ENCODE measurements at regions not wholly inside any gene's neighbourhood (a gene's known extent, or its start where the extent isn't known, plus 50 kb on each side); places are given as distances from the start of the nearest gene placed in this dataset.

DNA sequence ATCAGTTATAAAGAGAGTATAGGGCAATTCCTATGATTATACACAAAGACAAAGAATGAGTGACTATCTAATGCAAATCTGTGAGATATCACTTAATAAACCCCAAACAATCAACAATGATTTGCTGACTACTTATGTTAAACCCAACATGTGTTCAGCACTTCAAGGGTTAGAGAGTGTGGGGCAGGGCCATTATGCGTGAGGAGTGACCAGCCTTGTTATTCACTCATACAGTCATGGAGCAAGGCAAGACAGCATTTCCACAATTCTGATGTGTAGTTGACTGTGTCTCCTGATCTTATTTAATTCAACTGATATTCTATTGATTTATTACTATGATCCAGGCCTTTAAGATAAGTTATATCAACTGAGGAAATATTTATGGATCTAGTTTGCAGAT, 251.7 kb downstream of the CYRIA start:
- TF ChIP-seq, protein P1, sequence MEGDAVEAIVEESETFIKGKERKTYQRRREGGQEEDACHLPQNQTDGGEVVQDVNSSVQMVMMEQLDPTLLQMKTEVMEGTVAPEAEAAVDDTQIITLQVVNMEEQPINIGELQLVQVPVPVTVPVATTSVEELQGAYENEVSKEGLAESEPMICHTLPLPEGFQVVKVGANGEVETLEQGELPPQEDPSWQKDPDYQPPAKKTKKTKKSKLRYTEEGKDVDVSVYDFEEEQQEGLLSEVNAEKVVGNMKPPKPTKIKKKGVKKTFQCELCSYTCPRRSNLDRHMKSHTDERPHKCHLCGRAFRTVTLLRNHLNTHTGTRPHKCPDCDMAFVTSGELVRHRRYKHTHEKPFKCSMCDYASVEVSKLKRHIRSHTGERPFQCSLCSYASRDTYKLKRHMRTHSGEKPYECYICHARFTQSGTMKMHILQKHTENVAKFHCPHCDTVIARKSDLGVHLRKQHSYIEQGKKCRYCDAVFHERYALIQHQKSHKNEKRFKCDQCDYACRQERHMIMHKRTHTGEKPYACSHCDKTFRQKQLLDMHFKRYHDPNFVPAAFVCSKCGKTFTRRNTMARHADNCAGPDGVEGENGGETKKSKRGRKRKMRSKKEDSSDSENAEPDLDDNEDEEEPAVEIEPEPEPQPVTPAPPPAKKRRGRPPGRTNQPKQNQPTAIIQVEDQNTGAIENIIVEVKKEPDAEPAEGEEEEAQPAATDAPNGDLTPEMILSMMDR (IDR thresholded peaks at IDR 0.05), result no peak
- TF ChIP-seq POLR2A (IDR thresholded peaks at IDR 0.05), result no peak

All from thyroid gland (tissue), 4 donors.